Iris pigment epithelial cell (primary cell): ENCODE measurements at regions not wholly inside any gene's neighbourhood (a gene's known extent, or its start where the extent isn't known, plus 50 kb on each side); places are given as distances from the start of the nearest gene placed in this dataset.

Experiments used
- DNase-seq: peaks from one replicate; pipeline ENCODE4 v3.0.0-alpha.2; 2011; ENCODE audit warnings: low read depth

GRCh38 chr1:82268826-82269225 is 468.1 kb downstream of the ADGRL2 start:
- DNase-seq: no peak

GRCh38 chr1:82266351-82266750 is 465.6 kb downstream of the ADGRL2 start:
- no peak for DNase-seq

GRCh38 chr1:82265436-82265835 is 464.7 kb downstream of the ADGRL2 start:
- DNase-seq: no peak

- no peak for DNase-seq
These were observed 464.1 kb downstream of the ADGRL2 start for GRCh38 chr1:82264802-82265201.

GRCh38 chr1:82263396-82263795 is 462.7 kb downstream of the ADGRL2 start:
- DNase-seq: no peak

DNA sequence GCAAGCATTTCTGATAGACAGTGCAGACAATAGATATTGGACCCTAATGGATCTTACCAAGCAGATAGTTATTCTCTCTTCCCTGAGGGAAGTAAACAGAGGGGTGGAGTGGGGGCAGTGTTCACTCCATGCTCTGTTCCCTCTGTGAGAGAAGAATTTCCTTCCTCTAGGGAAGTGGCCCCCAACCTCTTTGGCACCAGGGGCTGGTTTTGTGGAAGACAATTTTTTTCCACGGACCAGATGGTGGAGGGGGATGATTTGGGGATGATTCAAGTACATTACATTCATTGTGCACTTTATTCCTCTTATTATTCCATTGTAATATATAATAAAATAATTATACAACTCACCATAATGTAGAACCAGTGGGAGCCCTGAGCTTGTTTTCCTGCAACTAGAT is 459.9 kb downstream of the ADGRL2 start:
- no peak for DNase-seq

DNA sequence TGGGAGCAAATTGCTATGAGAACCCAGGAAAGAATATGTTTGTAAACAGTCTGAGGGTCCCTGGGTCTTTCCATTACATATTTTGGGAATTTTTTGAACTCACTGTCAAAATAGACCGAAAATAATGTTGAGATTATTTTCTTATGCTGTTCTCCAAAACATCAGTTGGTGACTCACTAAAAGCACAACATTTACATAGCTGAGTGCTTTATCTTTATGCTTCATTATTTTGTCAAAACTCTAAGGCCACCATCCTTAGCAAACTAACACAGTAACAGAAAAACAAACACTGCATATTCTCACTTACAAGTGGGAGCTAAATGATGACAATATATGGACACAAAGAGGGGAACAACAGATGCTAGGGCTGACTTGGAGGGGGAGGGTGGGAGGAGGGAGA is 459.3 kb downstream of the ADGRL2 start:
- no peak for DNase-seq

DNA sequence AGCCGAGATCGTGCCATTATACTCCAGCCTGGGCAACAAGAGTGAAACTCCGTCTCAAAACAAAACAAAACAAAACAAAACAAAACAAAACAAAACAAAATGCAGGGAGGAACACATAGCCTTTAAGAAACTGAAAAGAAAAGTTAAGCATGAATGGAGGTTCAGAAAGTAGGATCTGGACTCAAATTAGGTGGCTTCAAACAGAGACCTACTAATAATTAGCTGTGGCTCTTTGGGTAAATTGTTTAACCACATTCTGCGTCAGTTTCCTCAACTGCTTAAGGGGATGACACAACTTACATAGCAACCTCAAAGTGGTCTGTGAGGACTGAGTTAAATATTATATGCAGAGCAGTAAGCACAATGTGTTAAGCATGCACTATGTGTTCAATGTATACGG is 458.2 kb downstream of the ADGRL2 start:
- DNase-seq: no peak

- DNase-seq: no peak
These were observed 445.3 kb downstream of the ADGRL2 start for GRCh38 chr1:82246050-82246449.

DNA sequence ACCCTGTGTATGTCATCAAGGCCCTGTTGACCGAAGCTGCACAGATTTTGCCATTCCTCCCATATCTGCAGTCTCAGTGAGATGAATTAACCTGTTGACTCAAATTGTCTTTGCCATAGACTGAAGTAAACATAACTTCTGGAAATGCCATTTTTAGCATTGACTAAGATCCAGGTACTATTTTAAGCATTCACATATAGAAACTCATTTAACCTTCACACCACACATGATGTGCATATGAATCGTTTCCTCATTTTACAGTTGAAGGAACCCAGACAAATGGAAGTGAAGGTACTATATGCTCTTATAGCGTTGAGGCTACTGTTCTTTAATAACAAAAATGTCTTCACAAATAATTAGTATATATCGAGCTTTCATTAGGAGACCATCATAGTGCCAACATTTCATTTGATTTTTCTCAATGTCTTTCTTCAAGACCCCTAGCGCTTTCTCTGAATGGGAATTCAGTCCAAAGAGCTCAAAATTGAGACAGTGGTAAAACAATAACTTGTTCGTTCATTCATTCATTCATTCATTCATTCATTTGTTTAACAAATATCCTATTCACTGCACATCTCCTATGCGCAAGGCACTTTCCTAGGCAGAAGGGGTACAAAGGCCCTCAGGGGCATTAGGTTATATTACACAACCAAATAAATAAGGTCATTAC is 444.7 kb downstream of the ADGRL2 start:
- DNase-seq: no peak

- no peak for DNase-seq
These were observed 439.8 kb downstream of the ADGRL2 start for GRCh38 chr1:82240571-82240970.

- DNase-seq: no peak
These were observed 429.9 kb downstream of the ADGRL2 start for GRCh38 chr1:82230667-82231066.

DNA sequence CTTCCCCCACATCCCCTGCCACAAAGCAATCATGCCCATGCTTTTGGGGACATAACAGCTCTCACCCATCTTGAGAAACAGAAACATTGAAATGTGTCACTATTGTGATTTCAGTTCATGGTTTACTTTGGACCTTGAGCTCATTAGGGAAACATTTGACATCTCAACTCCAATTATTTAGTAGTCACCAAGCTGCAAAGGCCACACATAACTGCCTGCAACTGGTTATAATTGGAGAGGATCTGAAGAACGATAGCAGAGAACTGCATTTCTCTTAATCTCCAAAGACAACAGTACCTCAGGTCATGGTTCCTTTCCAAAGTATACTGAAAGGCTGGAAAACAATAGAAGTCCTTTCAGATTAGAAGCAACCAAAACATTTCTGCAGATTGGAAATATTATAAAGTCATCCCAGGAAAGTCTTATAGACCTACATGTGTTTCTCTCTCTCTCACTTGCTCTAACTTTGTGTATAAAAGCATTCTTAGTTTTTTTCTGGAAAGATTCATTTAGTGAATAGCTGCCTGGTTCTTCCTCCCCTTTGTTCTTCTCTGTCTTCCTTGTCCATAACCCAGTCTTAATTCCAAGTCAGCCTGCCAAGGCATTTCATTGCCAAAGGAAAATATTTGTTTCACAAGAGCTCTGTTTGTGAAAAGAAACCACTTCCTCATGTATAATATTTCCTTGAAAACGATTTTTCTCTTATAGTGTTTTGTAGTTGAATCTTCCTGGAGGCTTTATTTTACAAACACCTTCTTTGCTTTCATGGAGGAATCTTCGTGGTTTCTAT is 426.8 kb downstream of the ADGRL2 start:
- peak; percentile 25 for DNase-seq

DNA sequence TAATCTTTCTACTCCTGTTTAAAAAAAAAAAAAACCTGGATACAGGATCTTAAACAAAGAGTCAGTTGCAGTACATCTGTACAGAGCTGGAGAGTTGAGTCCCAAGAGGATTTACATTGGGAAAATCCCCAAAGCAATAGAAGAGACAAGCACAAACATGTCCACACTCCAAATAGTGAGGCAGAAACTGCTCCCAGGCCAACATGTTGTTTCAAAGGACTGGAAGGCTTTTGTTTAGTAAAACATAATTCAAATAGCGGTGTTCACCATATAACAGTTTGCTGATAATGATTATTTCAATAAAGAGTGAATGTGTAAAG is 425.4 kb downstream of the ADGRL2 start:
- no peak for DNase-seq

GRCh38 chr1:82225421-82226185 is 424.9 kb downstream of the ADGRL2 start:
- DNase-seq: peak; percentile 52

DNA sequence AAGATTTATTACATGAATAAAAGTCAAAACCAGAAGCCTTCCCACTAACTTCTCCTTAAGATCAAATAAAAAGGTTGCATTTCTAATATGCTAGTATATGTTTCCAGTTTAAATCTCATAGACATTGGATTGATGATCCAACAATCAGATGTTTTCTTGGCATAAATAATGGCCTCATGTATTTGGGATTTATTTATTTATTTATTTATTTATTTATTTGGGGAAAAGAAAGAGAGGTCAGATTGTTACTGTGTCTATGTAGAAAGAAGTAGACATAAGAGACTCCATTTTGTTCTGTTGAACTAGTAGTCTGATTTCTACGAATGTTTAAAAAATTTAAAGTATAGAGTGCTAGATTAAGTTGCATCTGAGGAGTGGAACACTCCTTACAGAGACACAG is 422.4 kb downstream of the ADGRL2 start:
- no peak for DNase-seq

- DNase-seq: no peak
These were observed 421.0 kb downstream of the ADGRL2 start for GRCh38 chr1:82221721-82222120.

DNA sequence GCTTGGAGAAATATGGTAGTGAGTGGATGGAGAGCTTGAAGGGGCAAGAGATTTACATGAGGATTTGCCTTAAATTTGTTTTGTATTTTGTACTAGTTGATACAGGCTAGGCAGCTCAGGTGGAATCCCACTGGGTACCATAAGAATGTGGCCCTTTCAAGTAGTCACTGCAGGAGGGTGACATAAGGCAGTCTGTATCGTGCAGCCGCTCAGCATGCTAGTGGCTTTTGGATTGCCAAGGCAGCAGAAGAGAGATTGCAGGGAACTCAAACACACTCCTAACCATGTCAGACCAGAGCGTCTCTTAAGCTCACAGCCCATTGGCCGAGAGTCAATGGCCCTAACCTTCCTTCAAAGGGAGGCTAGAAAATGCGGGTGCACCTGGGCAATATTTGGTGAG is 420.0 kb downstream of the ADGRL2 start:
- no peak for DNase-seq

DNA sequence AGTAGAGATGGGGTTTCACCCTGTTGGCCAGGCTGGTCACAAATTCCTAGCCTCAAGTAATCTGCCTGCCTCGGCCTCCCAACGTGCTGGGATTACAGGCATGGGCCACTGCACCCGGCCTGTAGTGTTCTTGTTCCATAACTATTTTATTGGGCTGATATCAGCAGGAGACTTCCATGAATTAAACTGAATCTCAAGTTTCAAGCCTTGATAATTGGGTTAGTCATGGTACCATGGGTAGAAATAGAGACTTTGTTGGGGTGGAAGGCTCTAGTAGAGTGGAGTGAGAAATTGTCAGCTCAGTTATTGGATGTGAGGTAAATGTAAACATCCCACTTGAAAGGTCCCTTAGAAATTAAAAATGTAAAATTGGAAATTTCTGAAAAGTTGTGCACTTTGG is 419.1 kb downstream of the ADGRL2 start:
- no peak for DNase-seq

- no peak for DNase-seq
These were observed 418.1 kb downstream of the ADGRL2 start for GRCh38 chr1:82218846-82219245.

DNA sequence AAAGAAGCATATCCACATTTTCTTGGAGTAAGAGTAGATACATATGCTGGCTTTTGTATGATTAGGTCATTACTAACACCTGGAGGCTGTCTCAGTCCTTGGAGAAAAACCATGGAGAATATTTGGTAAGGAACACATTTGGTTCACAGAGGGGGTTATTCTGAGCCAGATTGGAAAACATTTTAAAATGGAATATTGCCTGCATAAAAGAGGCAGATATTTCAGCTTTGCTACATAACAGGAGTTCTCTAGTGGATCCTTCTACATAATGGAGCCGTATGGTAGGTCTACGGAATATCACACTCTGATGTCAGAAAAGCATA is 415.1 kb downstream of the ADGRL2 start:
- DNase-seq: no peak

GRCh38 chr1:82215056-82215852 is 414.5 kb downstream of the ADGRL2 start:
- no peak for DNase-seq

- no peak for DNase-seq
These were observed 413.9 kb downstream of the ADGRL2 start for GRCh38 chr1:82214606-82215005.
